GM18951 (cell line): ENCODE measurements at regions not wholly inside any gene's neighbourhood (a gene's known extent, or its start where the extent isn't known, plus 50 kb on each side); places are given as distances from the start of the nearest gene placed in this dataset.
"Not testable (repeated sequence)": the region's sequence is repeated elsewhere in the genome, so short reads cannot be mapped to it uniquely, and the experiment has no call there.

Experiments used
- POLR2A ChIP-seq: IDR thresholded peaks from 4 replicates; pipeline ENCODE4 v1.6.1; 2011; ENCODE audit warnings: mild to moderate bottlenecking; ENCODE audit not compliant: insufficient read length, insufficient read depth; ENCODE audit errors: extremely low read depth
- in situ Hi-C: fragments of 300-500 bp; cut with MboI; formaldehyde crosslinking; loops from one replicate; pipeline ENCODE4 v1.12.0; 2022; ENCODE audit warnings: low sequenced_read_pairs, mixed read lengths, inconsistent platforms; ENCODE audit not compliant: unreplicated experiment

DNA sequence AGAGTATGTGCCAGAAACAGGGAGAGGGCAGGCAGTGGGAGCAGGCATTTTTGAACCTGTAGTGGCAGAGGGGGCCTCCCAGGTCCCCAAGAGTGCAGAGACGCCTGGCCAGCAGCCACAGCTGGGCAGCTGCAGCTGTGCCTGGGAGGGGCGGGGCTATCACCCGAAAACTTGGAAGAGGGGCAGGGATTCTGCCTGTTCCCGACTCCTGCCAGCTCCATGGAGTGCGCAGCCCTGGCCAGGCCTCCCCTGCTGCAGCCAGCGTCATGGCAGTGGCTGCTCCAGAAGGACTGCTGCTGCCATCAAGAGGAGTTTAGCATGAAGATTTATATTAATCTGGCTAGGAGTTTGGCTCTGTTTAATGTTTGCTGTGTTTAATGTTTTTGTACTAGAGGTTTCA lies 532.1 kb upstream of the PITX2 start:
- in situ Hi-C loops = no loop called here
- no peak for TF ChIP-seq POLR2A

DNA sequence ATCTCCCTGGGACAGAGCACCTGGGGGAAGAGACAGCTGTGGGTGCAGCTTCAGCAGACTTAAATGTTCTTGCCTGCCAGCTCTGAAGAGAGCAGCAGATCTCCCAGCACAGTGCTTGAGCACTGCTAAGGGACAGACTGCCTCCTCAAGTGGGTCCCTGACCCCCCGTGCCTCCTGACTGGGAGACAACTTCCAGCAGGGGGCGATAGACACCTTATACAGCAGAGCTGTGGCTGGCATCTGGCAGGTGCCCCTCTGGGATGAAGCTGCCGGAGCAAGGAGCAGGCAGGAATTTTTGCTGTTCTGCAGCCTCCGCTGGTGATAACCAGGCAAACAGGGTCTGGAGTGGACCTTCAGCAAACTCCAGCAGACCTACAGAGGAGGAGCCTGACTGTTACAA lies 541.7 kb upstream of the PITX2 start:
- in situ Hi-C loops = not testable (repeated sequence)

DNA sequence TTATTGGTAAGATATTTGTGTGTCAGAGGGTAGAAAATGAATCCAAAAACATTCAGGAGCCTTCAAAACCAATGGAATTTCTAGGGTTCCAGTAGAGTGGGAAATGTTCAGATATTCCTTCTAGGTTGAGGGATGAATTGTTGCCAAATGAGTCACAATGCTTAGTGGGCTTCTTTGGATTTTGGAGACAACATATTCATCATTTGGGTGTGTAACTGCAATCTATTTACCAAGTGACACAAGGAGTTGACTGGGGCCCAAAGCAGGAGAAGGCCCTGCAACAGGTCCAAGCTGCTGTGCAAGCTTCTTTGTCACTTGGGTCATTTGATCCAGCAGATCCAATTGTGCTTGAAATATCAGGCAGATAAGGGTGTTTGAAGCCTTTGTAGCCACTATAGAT lies 551.5 kb upstream of the PITX2 start:
- TF ChIP-seq POLR2A = no peak
- in situ Hi-C loops = no loop called here

DNA sequence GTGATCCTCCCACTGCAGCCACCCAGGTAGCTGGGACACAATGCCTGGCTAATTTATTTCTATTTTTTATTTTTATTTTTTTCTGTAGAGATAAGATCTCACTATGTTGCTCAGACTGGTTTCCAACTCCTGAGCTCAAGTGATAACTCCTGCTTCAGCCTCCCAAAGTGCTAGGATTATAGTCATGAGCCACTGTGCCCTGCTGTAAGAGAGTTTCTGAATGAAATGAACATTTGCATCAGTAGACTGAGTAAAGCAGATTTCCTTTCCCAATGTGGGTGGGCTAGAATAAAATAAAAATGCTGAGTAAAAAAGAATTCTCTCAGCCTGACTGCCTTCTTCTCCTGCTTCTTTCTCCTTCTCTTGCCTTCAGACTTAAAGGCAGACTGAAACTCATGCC lies 555.4 kb upstream of the PITX2 start:
- no peak for TF ChIP-seq POLR2A
- in situ Hi-C loops = no loop called here

DNA sequence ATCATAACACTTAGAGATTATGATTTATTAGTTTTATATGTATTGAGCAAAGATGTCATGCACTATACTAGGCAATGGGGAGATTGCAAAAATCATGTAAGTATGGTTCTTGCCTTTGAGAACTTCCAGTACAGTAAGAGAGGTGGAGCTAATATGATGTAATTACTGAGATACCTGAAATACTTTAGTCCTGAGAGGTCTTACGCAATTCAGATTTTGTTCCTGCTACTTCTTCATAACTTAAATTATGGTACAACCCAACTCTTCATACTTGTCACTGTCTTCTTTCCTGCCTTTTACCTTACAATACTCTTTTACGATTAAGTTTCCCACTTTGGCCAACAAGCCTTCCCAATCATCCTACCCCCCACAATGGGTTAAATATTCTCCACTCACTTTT lies 564.2 kb upstream of the PITX2 start:
- in situ Hi-C loops = no loop called here
- no peak for TF ChIP-seq POLR2A

DNA sequence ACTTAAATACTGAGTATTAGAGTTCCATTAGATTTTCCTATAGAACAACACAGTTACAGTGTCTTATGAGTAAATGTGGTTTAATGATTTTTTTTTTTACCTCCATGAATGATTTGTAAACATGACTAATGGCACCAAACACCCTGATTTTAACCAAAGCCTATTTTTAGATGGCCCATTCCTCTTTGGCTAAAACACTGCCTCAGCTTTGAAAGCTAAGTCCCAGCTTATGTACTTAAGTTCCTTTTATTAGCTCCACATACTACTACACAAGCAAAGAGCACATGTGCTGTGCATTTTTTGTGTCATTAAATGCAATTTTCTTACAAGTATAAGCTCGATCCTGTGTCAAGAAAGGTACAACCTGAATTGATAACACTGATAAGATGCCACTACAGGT lies 575.6 kb upstream of the PITX2 start:
- in situ Hi-C loops = no loop called here

DNA sequence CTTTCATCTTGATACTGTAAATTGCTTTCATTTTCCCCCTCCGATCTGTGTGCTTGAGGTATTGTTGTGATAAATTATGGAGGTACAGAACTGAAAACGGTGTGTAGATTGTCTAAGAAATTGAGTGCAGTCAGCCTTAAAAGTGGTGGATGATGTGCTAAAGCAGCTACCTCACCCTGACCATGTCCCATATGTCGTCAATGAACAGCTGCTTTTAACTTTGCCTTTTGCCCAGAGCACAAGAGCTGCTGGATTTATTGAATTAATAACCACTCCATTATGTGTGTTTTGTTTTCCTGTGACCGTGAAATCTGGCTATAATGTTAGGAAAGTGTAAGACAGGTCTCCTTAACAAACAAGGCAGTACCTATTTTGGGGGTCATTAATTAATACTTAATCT lies 581.9 kb upstream of the PITX2 start:
- no peak for TF ChIP-seq POLR2A
- in situ Hi-C loops = no loop called here

More for the DNA sequence above, 575.6 kb upstream of the PITX2 start:
- TF ChIP-seq POLR2A = no peak

DNA sequence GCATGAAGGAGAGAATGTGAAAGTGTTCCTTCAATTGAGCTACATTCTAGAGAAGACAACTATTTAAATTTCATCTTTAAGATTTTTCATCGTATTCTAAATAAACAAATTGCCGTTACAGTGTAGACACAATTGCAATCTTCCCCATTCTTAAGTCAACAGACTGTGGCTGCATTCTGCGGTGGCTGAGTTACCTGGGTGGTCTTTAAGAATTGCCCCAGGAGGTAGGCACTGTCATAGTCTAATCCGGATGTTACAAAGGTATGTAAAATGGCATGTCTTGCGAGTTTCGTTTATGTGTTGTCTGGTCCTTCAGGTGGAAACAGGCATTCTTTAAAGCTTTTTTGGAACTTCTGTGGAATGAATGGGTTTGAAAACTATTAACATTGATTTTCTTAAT lies 586.1 kb upstream of the PITX2 start:
- in situ Hi-C loops = no loop called here

DNA sequence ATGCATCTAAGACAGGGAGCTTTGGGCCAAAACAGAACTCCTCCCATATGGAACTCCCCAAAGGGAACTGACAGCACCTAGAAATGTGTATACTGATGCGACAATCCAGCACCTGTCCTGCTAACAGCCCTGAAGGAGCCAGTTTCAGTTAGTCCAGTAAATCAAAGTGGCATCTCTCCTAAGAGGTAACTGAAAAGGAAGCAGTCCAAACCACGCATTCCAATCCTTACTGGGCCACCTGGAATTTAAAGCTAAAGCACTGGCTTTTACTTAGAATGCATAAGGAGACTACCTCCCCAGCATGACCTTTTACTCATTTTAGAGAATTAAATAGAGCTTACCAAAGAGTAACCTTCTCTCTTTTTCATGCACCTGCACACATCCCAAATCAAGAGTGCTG lies 586.8 kb upstream of the PITX2 start:
- in situ Hi-C loops = no loop called here
- no peak for TF ChIP-seq POLR2A

More for the DNA sequence above, 586.1 kb upstream of the PITX2 start:
- TF ChIP-seq POLR2A = no peak

DNA sequence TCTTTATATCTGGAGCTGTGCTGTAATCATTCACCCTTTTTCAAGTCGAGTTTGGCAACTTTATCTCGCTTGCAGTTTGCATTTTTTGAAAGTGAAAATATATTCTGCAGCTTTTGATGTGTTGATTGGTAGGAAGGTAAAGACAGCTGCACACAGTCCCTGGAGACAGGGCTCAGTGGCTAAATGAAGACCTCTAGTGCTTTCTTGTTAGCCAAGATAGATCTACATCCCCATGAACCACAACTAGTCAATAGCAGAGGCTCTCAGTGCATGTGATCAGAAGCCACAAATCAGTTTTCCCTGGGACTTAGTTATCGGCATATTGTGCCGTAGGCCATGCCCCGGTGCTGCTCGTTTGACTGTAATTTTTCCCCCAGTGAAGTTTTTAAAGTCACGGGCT lies 587.7 kb upstream of the PITX2 start:
- in situ Hi-C loops = no loop called here
- no peak for TF ChIP-seq POLR2A

DNA sequence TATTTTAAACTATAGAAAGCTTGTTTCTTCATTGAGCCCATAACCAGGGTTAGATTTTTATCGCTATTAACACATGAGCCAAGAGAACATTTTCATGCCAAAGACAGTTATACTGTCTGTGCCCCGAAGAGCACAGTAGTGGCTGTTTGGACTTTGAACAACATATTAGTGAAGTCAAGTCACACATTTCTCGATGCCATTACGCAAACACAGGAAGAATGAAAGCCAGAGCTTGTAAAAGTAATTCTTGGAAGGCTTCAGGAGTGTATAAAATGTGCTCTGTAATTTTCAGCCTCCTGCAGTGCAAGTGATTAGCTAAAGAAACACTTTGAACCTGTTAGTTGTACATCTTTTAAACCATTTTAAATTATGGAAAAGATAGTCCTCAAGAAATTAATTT lies 590.7 kb upstream of the PITX2 start:
- in situ Hi-C loops = no loop called here
- TF ChIP-seq POLR2A = no peak

DNA sequence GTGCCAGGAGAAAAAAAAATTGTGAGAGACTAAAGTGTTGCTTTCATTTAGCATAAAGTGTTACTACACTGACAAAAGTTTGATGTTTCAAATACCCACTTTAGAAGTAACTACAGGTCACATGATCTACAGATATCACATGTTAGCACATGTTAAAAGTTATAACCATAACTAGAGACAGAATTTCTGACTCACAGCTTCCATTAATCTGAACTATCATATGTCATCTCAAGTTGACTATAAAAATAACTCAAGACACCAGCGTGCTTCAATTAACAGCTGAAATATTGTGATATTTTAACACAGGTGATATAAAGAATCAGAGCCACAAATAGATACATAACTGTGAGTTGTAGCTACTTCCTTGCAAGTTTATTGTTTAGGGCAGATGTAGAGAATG lies 591.5 kb upstream of the PITX2 start:
- in situ Hi-C loops = no loop called here
- TF ChIP-seq POLR2A = no peak

DNA sequence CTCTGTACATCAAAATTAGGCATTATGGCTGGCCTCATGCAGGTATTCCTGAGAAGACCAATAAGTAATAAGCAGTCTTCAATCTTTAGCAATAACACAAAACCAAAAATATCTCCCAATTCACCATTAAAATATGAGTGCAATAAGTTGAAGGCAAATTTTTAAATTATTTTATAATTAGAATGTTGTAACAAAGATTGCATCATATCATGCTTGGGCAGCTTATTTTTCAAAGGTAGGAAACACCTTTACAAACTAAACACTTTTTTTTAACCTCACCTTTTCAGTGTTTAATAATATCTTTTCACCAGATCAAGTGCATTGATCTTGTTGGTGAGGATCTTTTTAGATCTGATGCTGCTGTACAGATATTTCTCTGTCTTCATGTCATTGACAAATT lies 592.9 kb upstream of the PITX2 start:
- no peak for TF ChIP-seq POLR2A
- in situ Hi-C loops = no loop called here

DNA sequence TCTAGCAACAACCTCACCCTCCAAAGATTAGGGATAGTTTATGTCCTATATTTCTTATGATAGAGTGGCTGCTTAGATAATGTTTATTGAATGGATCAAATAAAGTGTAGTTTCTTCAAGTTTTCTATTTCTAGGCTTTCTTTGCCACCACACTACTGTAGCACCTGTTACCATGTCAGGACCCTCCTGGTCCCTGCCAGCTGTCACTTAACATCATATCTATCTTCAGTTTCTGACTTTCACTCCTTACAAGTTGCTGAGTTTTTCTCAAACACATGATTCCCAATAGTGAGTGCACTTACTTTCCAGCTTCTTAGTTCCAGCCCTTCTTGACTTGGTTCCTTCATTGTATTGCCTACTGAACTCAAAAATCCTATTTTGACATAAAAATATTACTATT lies 593.9 kb upstream of the PITX2 start:
- in situ Hi-C loops = no loop called here
- TF ChIP-seq POLR2A = no peak

DNA sequence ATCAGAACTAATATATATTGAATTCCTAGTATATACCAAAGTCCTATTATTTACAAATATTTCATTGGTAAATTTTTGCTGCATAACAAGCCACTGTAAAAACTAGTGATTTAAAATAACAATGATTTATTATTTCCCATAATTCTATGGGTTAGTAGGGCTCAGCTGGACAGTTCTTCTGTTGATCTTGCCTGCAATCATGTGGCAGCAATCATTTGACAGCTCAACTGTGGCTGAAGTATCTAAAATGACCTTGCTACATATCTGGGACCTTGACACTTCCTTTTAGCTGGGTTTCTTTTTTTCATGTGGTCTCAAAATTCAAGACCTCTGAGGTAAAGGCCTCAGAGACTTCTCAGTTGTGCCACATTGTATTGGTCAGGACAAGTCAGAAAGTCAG lies 598.5 kb upstream of the PITX2 start:
- in situ Hi-C loops = no loop called here
- no peak for TF ChIP-seq POLR2A
